Activated naive CD8-positive, alpha-beta T cell treated with anti-CD3 and anti-CD28 coated beads, Interleukin-2, amount 50 U/mL, for 16 hours (primary cell): ENCODE measurements at regions not wholly inside any gene's neighbourhood (a gene's known extent, or its start where the extent isn't known, plus 50 kb on each side); places are given as distances from the start of the nearest gene placed in this dataset.

Source experiments
- DNase-seq: peaks from one replicate; pipeline ENCODE4 v3.0.0-alpha.2; 2020; ENCODE audit warnings: low read depth, low spot score

DNA sequence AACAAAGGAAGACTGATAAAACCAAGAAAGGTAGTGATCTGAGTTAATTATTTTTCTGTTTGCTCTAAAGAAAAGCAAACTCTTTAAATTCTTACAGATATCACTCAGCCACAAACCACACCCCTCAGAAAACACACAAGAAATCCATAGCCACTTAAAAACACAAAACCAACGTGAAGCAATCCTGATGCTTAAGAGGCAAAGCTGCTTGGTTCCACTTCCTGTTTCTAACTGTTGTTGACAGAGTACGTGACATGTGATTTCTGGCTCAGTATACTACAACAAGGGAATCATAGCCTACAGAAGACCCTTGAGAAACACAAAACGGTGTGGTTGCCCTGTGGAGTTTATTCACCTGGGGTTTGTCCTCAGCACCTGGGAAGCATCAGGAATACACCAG, 240.9 kb upstream of the APCDD1 start:
- no peak for DNase-seq

DNA sequence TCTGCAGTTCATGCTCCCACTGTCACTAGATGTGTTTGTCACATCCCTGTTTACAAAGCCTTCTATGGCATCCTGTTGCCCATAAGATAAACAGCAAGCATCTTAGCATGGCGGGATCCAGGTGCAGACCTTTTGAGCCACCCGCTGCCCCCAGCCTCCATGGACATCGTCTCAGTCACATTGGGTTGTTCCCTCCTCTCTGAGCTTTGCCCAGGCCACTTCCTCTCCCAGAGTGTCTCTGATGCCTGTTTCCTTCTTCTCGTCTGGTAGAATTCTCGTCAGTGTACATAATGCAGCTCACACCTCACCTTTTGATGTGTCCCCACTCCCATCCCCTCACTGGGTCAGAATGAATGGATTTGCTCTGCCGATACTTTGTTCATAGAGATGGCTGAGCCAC, 239.0 kb upstream of the APCDD1 start:
- no peak for DNase-seq

DNA sequence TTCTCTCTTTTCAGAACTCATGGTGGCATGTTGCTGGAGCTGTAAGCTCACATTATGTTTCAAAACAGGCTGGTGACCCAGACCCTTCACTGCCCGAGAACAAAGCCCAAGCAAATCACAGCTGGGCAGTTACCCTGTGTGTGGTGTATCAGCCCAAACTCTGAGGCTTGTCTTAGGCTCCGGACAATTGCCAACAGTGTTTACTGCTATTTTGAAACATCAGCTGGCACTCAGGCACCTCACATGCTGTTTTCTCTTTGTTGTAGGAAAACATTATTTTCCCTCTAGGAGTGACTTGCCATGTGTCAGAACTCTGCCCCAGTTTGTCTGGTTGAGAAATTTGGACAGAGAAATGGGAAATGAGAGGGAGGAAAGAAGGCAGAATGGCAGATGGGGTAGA, 237.6 kb upstream of the APCDD1 start:
- no peak for DNase-seq

DNA sequence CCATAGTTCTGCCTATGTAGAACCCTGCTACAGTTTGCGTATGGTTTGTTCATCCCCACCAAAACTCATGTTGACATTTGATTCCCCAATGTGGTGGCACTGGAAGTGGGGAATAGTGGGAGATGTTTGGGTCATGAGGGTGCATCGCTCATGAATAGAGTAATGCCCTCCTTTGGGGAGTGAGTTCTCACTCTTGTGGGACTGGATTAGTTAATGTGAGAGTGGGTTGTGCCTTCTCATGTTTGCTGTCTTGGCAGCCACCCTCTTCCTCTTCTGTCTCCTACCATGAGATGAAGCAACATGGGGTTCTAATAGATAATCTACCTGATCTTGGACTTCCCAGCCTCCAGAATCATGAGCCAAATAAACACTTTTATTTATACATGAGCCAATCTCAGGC, 237.2 kb upstream of the APCDD1 start:
- no peak for DNase-seq

DNA sequence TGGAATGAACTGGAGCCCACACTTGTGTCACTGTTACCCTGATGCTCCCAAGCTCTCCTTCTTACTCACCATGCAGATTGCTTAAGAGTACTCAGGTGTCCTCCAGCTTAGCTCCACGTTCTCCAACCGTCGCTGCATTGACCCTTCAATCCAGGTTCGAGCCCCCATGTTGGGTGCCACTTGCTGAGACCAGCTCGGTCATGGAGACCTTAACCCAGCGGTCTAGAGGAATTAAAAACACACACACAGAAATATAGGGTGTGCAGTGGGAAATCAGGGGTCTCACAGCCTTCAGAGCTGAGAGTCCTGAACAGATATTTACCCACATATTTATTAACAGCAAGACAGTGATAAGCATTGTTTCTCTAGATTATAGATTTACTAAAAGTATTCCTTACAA, 229.1 kb upstream of the APCDD1 start:
- no peak for DNase-seq

DNA sequence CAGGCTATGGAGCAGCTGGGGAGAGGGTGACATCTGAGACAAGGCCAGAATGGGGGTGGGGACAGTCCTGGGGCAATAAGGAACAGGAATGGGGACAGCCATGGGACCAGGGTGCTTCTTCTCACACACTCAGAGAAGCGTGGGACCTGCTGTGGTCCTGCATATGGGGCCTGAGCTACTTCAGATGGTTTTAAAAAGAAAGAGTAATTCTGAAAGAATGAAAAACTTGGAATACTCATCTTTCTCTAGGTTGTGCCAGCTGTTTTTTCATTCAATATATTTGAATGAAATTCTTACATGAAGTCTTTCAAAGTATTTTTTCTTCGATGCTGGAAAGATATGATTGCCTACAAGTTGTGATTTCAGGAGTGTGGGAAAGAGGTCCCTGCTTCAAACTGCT, 227.5 kb upstream of the APCDD1 start:
- DNase-seq: no peak

DNA sequence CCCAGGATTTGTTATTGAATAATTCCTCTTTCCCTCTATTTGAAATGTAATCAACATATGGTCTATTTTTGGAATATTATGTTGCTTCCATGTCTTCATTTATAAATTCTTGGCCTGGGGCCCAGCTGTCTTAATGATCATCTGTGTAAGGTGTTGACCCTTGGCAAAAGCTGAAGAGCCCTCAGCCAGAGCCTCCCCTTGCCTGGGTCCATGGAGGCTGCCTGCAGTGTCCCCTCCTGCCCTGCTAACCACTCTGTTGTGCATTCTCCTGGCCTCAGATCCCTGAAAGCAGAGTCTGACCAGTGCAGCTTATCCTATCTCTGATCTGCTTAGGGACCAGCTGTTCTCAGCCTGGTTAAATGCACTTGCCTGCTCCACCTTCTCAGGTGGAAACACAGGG, 226.1 kb upstream of the APCDD1 start:
- DNase-seq: no peak

DNA sequence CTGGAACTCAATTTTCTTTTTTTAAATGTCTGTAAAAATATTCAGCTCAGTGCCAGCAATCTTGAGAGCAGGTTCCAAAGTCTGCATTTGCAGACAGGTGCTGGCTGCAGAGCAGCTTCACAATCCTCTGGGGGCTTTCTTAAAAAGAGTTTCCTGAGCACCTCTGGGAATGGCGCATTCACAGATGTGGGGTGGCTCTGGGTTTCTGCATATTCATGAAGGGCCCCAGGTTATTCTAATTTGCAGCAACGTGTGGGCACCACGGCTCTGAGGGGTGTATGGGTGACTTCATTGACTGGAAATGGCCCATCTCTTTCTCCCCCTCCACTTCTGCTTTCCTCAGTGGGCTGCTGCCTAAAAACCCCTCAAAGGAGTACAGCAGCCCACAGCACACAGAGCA, 225.0 kb upstream of the APCDD1 start:
- no peak for DNase-seq

DNA sequence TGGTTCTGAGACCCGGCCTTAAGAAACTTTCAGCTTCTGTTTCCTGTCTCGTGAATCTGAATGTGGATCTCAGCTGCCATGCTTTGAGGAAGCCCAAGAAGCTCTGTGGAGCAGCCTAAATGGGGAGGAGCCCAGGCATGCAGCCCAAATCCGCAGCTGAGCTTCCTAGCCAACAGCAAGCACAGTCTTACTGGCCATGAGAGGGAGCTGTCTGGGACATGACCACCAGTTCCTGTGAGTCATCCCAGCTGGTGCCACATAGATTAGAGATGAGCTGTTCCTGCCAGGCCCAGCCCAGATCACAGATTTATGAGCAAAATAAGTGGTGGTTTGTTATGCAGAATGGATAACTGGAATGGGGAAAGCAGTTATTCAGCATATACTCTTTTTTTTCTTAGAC, 224.4 kb upstream of the APCDD1 start:
- no peak for DNase-seq

DNA sequence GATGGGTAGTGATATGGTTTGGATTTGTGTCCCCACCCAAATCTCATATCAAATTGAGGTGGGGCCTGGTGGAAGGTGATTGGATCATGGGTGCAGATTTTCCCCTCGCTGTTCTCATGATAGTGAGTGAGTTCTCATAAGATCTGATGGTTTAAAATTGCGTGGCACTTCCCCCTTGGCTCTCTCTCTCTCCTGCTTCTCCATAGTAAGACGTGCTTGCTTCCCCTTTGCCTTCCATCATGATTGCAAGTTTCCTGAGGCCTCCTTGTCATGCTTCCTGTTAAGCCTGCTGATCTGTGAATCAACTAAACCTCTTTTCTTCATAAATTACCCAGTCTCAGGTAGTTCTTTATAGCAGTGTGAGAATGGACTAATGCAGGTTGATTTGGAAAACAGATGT, 223.2 kb upstream of the APCDD1 start:
- DNase-seq: no peak

DNA sequence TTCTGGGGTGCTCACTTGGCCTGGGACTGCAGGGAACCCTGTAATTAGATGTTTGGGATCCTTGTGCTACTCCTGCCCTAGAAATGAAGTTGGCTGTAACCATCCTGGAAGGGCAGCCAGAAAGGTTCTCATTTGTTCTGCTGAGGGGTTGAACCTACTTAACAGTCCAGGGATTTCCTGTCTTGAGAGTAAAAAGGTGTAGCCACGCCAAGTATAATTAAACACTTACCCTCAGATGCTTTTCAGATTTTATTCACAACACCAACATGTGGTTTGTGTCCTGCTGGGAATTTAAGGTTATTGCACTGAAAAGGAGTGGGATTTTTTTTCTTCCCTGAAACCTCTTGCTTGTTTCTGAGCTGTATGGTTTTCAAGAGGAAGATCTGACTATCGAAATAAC, 222.4 kb upstream of the APCDD1 start:
- no peak for DNase-seq

DNA sequence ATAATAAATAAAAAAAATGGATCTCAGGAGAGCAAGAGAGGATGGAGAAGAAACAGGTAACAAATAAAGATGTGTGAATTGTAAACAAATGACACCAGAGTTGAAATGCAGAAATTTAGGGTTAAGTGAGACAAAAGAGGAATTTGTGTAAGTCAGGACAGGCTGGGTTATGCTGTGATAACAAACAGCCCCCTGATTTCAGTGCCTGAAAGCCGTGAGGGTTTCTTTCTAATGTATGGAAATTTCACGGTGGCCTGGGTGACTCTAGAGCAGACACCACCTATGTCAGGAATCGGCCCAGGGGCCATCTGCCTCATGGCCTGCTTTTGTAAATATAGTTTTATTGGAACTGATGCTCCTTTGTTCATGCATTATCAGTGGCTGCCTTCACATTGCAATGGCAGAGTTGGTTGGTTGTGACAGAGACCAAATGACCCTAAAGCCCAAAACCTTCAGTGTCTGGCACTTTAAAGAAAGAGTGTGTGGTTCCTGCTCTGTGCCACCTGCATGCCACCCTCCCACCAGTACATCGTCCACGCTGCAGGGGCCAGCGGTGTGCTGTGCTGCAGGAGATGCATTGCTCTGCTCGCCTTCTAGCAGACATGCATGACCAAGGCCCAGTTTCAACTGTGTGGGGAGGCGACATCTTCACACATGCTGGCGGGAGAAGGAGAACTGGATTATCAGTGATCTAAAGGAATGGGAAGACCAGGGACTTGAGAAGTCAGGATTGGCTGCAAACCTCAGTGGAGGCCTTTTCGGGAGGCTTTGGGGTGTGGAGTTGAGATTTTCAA, 221.2 kb upstream of the APCDD1 start:
- DNase-seq: no peak

DNA sequence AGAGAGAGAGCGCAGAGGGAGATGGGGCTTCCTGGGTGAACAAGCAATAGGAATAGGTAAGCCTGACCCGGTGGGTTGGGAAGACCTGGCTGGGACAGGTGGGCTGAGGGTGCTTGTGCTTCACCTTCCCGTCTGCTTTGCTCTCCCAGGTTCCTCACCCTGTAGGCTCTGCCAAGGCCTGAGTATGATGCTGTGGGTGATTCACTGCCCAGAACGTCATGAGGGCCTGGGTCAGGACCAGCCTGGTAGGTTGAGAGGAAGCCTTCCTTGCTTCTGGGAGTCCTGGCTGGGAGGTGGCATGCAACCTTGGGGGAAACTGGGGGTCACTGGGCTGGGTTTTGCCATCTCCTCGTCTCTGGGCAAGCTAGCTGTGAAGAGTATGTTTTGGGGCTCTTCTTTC, 220.2 kb upstream of the APCDD1 start:
- DNase-seq: no peak

DNA sequence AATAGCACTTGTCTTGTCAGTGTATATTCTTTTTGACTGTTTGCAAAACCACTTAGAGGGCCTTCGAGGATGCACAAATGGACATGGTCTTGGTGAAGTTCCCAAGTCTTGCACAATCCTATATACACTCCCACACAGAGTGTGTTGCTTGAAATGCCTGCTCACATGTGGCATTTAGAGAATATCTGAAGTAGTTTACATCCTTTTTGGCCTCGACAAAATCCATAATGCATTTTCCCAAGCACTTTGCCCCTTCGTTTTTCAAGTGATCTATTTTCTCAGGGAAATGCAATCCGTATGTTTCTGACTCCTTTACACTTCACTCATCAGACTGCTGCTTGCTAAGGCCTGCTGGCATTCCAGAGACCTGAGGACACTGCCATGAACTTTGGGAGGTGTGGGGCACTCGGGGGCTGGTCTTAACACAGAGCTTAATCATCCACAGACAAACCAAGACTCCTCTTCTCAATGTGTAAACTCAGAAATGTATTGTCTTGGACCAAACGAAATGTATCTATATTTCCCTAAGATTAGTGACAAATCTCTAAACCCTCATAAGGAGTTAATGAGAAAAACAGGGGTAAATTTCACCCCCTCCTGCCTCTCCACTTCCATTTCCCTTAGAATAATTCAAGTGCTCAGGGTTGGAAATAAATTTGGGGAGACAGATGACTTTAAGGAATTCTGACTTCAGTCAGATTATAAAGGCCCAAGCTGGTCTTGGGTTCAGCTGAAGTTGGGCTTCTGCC, 219.3 kb upstream of the APCDD1 start:
- DNase-seq: no peak

DNA sequence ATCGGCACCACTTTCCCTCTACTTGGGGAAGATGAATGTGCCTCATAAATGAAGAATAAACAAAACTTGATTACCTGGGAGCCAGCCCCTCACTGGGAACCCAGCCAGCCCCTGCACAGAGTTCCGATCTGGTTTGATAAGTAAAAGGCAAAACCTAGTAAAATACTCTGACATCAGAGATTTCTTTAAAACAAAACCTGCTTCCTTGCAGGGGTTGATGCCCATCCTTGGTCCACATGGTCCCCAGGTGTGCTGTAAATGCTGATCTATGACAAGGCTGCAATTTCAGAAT, 218.8 kb upstream of the APCDD1 start:
- no peak for DNase-seq

DNA sequence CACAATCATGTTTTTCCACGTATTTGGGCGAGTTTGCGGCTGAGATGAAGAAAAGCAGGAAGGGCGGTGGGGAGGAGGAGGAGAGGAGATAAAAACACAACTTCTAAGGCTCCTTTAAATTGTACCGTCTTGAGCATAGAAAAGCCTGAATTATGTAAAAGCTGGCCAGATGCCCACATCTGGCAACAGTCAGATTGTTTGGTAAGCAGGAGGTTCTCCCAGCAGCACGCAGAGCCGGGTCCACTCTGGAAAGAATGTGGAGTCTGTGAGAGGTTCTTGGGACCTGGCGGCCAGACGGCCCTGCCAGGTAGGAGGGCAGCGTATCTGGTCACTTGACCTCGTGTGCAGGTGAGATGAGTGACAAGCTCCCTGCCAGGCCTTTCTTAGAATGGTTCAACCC, 215.3 kb upstream of the APCDD1 start:
- DNase-seq: no peak

DNA sequence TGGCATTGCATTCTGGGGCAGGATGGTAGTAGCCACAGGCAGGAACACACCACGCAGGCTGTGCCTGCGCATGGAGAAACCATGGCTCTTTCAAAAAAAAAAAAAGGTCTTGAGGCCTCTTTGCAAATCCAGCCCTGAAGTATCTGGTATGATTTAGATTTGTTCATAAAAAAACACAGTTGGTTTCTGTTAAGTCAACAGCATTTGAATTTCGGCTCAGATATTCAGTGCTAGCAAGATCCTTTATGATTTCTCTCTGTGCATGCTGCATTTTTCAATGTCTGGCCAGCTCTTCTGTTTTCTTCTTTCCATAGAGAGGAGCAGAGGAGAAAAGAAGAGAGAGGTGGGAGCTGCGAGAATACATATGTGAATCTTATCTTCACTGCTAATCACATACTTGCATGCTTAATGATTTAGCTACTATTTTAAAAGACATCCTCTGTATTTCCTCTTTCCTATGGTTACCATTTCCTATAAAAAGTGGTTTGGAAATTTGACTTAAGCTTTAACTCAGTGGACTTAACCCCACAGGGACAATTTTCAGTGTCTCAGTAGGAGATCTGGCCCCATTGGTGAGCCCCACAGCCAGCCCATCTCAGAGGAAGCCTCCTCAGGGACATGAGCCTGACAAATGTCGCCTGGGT, 214.3 kb upstream of the APCDD1 start:
- no peak for DNase-seq

DNA sequence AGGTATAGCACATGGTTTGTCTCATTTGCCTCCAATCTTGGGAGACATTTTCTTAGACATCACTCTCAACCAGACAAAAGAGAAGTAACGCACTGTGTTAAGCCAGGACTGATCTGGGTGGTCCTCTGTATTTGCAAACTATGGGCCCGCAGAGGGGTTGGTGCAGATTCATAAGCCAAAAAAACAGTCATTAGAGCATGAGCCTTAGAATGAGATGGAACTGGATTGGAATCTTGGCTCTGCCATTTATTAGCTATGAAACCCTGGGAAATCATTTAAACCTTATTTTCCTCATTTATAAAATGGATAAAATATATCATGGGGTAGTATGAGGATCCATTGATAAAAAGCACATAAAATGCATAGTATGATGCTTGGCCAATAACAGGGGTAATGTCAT, 213.5 kb upstream of the APCDD1 start:
- DNase-seq: no peak

DNA sequence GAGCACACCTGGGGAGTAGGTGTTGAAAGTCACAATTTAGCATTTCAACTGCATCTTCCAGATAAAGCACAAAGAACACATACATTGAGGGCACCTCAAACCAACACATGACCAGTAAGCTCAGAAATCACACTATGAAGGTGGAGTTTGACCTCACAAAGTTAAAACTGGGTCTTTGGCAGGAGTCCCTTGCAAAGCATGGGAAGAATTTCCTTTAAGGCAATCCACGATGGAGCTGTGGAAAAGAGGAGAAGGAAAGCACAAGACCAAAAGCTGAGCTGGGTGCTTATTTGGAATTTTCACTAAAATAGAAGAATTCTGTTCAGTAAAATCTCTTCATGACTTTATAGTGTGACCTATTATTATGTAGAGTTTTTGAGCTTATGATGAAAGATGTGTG, 212.9 kb upstream of the APCDD1 start:
- no peak for DNase-seq

DNA sequence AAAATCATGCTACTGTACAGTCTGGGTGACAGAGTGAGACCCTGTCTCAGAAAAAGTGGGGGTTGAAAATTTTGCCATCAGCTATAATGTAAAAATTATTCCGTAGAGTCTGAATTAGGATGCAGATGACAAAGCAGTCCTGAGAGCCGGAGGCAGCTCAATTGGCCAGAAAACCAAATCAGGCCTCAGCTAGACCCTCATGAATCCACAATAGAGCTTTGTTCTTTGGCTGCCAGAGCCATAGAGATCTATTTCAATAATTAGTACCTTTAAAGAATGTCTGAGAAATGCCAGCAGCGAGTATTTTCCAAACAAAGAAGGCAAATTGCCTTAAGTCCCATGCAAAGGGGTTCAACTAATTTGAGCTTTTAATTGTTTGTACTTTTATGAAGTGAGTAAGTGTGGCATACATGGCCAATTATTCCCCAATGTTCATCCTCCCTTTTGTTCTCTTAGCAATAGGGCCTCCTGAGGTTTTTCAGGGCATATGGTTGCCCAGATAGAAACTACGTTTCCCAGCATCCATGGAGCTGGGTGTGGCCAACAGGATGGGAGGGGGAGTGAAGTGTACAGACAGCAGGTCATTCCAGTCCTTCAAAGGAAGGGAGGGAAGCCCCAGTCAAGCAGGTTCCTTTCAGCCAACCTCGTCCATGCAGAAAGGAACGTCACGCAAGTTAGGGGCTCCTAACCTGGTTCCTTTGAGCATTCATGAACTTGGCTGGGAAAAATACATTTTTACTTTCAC, 211.3 kb upstream of the APCDD1 start:
- no peak for DNase-seq

DNA sequence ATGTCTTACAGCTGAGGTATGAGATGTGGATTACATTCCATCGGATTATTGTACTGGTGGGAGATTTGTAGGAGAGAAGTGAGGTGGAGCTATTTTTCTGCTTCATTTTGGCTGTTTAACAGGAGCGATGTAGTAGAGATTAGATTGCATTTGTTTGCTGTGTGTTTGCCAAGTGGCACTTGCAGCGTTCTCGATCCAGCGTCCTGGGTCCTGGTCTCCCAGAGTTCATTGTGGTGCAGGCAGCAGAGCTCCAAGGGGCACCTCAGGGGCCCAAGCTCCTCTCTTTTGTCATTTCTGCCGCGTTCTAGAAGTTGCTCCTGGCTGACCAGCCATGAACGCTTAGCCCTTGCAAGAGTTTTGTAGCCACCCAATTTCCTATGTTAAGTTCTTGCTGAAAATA, 210.1 kb upstream of the APCDD1 start:
- DNase-seq: no peak

DNA sequence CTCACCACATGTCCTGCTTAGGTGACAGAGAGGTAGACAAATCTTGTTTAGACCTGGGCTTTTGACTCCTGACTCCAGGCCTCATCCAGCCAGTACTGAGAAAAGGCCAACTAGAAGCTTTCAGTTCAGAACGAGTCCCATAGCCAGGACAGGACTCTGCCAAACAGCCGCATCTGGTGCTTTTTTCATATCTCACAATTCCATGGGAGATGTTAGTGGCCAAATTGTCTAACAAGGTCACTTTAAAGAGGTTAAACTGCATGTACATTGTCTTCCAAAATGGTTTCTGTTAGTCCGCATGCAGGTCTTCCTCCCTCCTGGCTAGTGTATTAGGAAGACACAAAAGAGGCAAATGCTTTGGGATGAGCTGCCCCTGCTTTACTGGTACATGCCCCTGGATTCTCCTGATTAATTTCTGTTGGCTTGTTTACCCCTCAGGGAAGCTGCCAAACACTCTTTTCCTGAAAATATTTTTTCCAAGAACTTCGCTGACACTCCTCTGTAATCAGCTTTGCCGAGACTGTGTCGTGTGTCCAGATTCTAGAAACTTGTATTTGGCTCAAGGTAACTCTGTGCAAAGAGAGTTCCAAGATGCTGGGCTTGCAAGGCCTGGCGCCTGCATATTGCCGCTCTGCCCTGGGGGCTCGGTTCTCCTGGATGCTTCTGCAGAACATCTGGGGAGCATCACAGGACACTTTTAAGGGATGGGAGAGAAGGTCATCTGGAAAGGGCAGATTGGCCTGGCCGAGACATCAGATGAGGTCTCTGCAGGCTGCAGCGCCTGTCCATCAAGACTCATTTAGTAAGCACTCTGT, 209.2 kb upstream of the APCDD1 start:
- no peak for DNase-seq
